ENCODE measurements at regions not wholly inside any gene's neighbourhood (a gene's known extent, or its start where the extent isn't known, plus 50 kb on each side); places are given as distances from the start of the nearest gene placed in this dataset.
"Not testable (repeated sequence)": the region's sequence is repeated elsewhere in the genome, so short reads cannot be mapped to it uniquely, and the experiment has no call there.

GRCh38 chr13:111064661-111065060, 50.4 kb upstream of the ARHGEF7 start:
- H3K27ac Mint-ChIP-seq = no peak overlapping the region
- ChIA-PET POLR2A (no interaction called here), CTCF (no interaction called here)
- peaks cover 4% of the 10 kb centered on the region for H3K4me1 Mint-ChIP-seq (ENCODE audit: low read depth)
- no peaks in the 10 kb centered on the region for H3K36me3 Mint-ChIP-seq (ENCODE audit: low read depth)
- H3K9me3 Mint-ChIP-seq (ENCODE audit: insufficient read depth) = no peaks in the 10 kb centered on the region
- no peak for DNase-seq
- peaks cover 36% of the 10 kb centered on the region for H3K27me3 Mint-ChIP-seq (ENCODE audit: low read depth)
- ATAC-seq = no peak
- H3K4me3 Mint-ChIP-seq = no peak overlapping the region

GRCh38 chr13:111062966-111063365, 52.1 kb upstream of the ARHGEF7 start:
- H3K36me3 Mint-ChIP-seq (ENCODE audit: low read depth) = no peaks in the 10 kb centered on the region
- no peak overlapping the region for H3K4me3 Mint-ChIP-seq
- no peak overlapping the region for H3K27ac Mint-ChIP-seq
- no peaks in the 10 kb centered on the region for H3K9me3 Mint-ChIP-seq (ENCODE audit: insufficient read depth)
- H3K27me3 Mint-ChIP-seq (ENCODE audit: low read depth) = peaks cover 30% of the 10 kb centered on the region
- no peak for DNase-seq
- no peak for ATAC-seq
- peaks cover 4% of the 10 kb centered on the region for H3K4me1 Mint-ChIP-seq (ENCODE audit: low read depth)
- ChIA-PET POLR2A (no interaction called here), CTCF (no interaction called here)

GRCh38 chr13:111062305-111062704, 52.8 kb upstream of the ARHGEF7 start:
- CTCF ChIA-PET = no interaction called here
- Mint-ChIP-seq H3K27me3 (ENCODE audit: low read depth) (peaks cover 29% of the 10 kb centered on the region), H3K4me3 (no peak overlapping the region), H3K27ac (no peak overlapping the region), H3K9me3 (ENCODE audit: insufficient read depth) (no peaks in the 10 kb centered on the region), H3K36me3 (ENCODE audit: low read depth) (no peaks in the 10 kb centered on the region), H3K4me1 (ENCODE audit: low read depth) (peaks cover 4% of the 10 kb centered on the region)
- ATAC-seq = no peak
- DNase-seq = no peak
- POLR2A ChIA-PET = no interaction called here

GRCh38 chr13:111061358-111062045, 53.6 kb upstream of the ARHGEF7 start:
- Mint-ChIP-seq H3K27ac (no peak overlapping the region), H3K9me3 (ENCODE audit: insufficient read depth) (no peaks in the 10 kb centered on the region), H3K4me3 (no peak overlapping the region), H3K36me3 (ENCODE audit: low read depth) (no peaks in the 10 kb centered on the region), H3K4me1 (ENCODE audit: low read depth) (peaks cover 2% of the 10 kb centered on the region), H3K27me3 (ENCODE audit: low read depth) (peaks cover 36% of the 10 kb centered on the region)
- CTCF ChIA-PET = no interaction called here
- DNase-seq (no peak), ATAC-seq (no peak)
- POLR2A ChIA-PET = no interaction called here

GRCh38 chr13:111060237-111060919, 54.7 kb upstream of the ARHGEF7 start:
- no peaks in the 10 kb centered on the region for H3K9me3 Mint-ChIP-seq (ENCODE audit: insufficient read depth)
- DNase-seq (no peak), ATAC-seq (no peak)
- POLR2A ChIA-PET = interaction anchor here (0.5 kb wide), 1 partner anchor 345 kb away, joined by 4 read pairs; no protein-coding TSS in a partner anchor
- no peak overlapping the region for H3K4me3 Mint-ChIP-seq
- CTCF ChIA-PET = no interaction called here
- peaks cover 36% of the 10 kb centered on the region for H3K27me3 Mint-ChIP-seq (ENCODE audit: low read depth)
- H3K4me1 Mint-ChIP-seq (ENCODE audit: low read depth) = no peaks in the 10 kb centered on the region
- H3K27ac Mint-ChIP-seq = no peak overlapping the region
- H3K36me3 Mint-ChIP-seq (ENCODE audit: low read depth) = no peaks in the 10 kb centered on the region

GRCh38 chr13:111058796-111059506, 56.2 kb upstream of the ARHGEF7 start:
- H3K36me3 Mint-ChIP-seq (ENCODE audit: low read depth) = no peaks in the 10 kb centered on the region
- ATAC-seq (no peak), DNase-seq (no peak)
- CTCF ChIA-PET = no interaction called here
- POLR2A ChIA-PET = no interaction called here
- H3K4me1 Mint-ChIP-seq (ENCODE audit: low read depth) = no peaks in the 10 kb centered on the region
- H3K9me3 Mint-ChIP-seq (ENCODE audit: insufficient read depth) = no peaks in the 10 kb centered on the region
- no peak overlapping the region for H3K4me3 Mint-ChIP-seq
- peaks cover 39% of the 10 kb centered on the region for H3K27me3 Mint-ChIP-seq (ENCODE audit: low read depth)
- no peak overlapping the region for H3K27ac Mint-ChIP-seq

GRCh38 chr13:111058339-111058738, 56.8 kb upstream of the ARHGEF7 start:
- H3K27me3 Mint-ChIP-seq (ENCODE audit: low read depth) = peaks cover 42% of the 10 kb centered on the region
- POLR2A ChIA-PET; H3K9me3 Mint-ChIP-seq (ENCODE audit: insufficient read depth); H3K4me3 Mint-ChIP-seq; H3K36me3 Mint-ChIP-seq (ENCODE audit: low read depth); ATAC-seq; DNase-seq; H3K27ac Mint-ChIP-seq; H3K4me1 Mint-ChIP-seq (ENCODE audit: low read depth): not testable (repeated sequence)
- CTCF ChIA-PET = interaction anchor here (1.0 kb wide), 1 partner anchor 9 kb away, joined by 3 read pairs; no protein-coding TSS in a partner anchor

GRCh38 chr13:111051726-111052232, 63.3 kb upstream of the ARHGEF7 start:
- H3K4me1 Mint-ChIP-seq (ENCODE audit: low read depth); H3K36me3 Mint-ChIP-seq (ENCODE audit: low read depth); H3K9me3 Mint-ChIP-seq (ENCODE audit: insufficient read depth); DNase-seq; H3K4me3 Mint-ChIP-seq; H3K27ac Mint-ChIP-seq; POLR2A ChIA-PET; ATAC-seq: not testable (repeated sequence)
- CTCF ChIA-PET = interaction anchor here (1.2 kb wide), 1 partner anchor 16 kb away, joined by 5 read pairs; no protein-coding TSS in a partner anchor
- H3K27me3 Mint-ChIP-seq (ENCODE audit: low read depth) = peaks cover 27% of the 10 kb centered on the region

GRCh38 chr13:111051041-111051725, 63.9 kb upstream of the ARHGEF7 start:
- ChIA-PET POLR2A (no interaction called here), CTCF (no interaction called here)
- Mint-ChIP-seq H3K27ac (peak overlapping the region; percentile 48), H3K36me3 (ENCODE audit: low read depth) (no peaks in the 10 kb centered on the region), H3K4me1 (ENCODE audit: low read depth) (peaks cover 7% of the 10 kb centered on the region), H3K9me3 (ENCODE audit: insufficient read depth) (no peaks in the 10 kb centered on the region), H3K27me3 (ENCODE audit: low read depth) (peaks cover 22% of the 10 kb centered on the region), H3K4me3 (no peak overlapping the region)
- DNase-seq (no peak), ATAC-seq (no peak)

GRCh38 chr13:111050539-111050879, 64.6 kb upstream of the ARHGEF7 start:
- Mint-ChIP-seq H3K36me3 (ENCODE audit: low read depth) (no peaks in the 10 kb centered on the region), H3K9me3 (ENCODE audit: insufficient read depth) (no peaks in the 10 kb centered on the region), H3K27ac (no peak overlapping the region), H3K4me3 (no peak overlapping the region), H3K4me1 (ENCODE audit: low read depth) (peaks cover 7% of the 10 kb centered on the region), H3K27me3 (ENCODE audit: low read depth) (peaks cover 16% of the 10 kb centered on the region)
- ATAC-seq (no peak), DNase-seq (no peak)
- ChIA-PET POLR2A (no interaction called here), CTCF (no interaction called here)

GRCh38 chr13:111049791-111050538, 65.1 kb upstream of the ARHGEF7 start:
- peaks cover 11% of the 10 kb centered on the region for H3K27me3 Mint-ChIP-seq (ENCODE audit: low read depth)
- no peak for DNase-seq
- CTCF ChIA-PET = interaction anchor here (1.0 kb wide), 1 partner anchor 135 kb away, joined by 3 read pairs; no protein-coding TSS in a partner anchor
- no peak overlapping the region for H3K27ac Mint-ChIP-seq
- H3K36me3 Mint-ChIP-seq (ENCODE audit: low read depth) = no peaks in the 10 kb centered on the region
- peaks cover 7% of the 10 kb centered on the region for H3K4me1 Mint-ChIP-seq (ENCODE audit: low read depth)
- no peak for ATAC-seq
- no peak overlapping the region for H3K4me3 Mint-ChIP-seq
- POLR2A ChIA-PET = no interaction called here
- H3K9me3 Mint-ChIP-seq (ENCODE audit: insufficient read depth) = no peaks in the 10 kb centered on the region
